Stimulated activated naive B cell treated with anti-CD40 and anti-IgM and Interleukin-4, amounts not matched to agents 10 μg/mL and 1 μg/mL and 100 μg/mL, for 72 hours (primary cell): ENCODE measurements at regions not wholly inside any gene's neighbourhood (a gene's known extent, or its start where the extent isn't known, plus 50 kb on each side); places are given as distances from the start of the nearest gene placed in this dataset.
"Not testable (repeated sequence)": the region's sequence is repeated elsewhere in the genome, so short reads cannot be mapped to it uniquely, and the experiment has no call there.

Source experiments
- ATAC-seq, 2 donors: fragments of 150-1000 bp; cut with Tn5 transposase; replicated peaks; 2 replicates each; pipeline ENCODE4 v1.10.0; 2021; ENCODE audit warnings: moderate library complexity in 1 of 2
- DNase-seq: peaks from one replicate; pipeline ENCODE4 v3.0.0; 2021
- H3K27ac Mint-ChIP-seq: one replicate; pipeline ENCODE4 v1.8.0; 2022; ENCODE audit warnings: mild to moderate bottlenecking, mixed read lengths
- H3K27me3 Mint-ChIP-seq, 2 donors: one replicate each; pipeline ENCODE4 v1.8.0; 2022; ENCODE audit warnings: mixed read lengths in 2 of 2
- H3K36me3 Mint-ChIP-seq, 2 donors: one replicate each; pipeline ENCODE4 v1.8.0; 2022; ENCODE audit warnings: mixed read lengths in 2 of 2, mild to moderate bottlenecking in 1 of 2
- H3K4me1 Mint-ChIP-seq, 2 donors: one replicate each; pipeline ENCODE4 v1.8.0; 2022; ENCODE audit warnings: mixed read lengths in 2 of 2, mild to moderate bottlenecking in 1 of 2
- H3K4me3 Mint-ChIP-seq, 2 donors: one replicate each; pipeline ENCODE4 v1.8.0; 2022; ENCODE audit warnings: mild to moderate bottlenecking in 2 of 2, mixed read lengths in 2 of 2, moderate library complexity in 1 of 2
- H3K9me3 Mint-ChIP-seq, 2 donors: one replicate each; pipeline ENCODE4 v1.8.0; 2022; ENCODE audit warnings: mixed read lengths in 2 of 2, mild to moderate bottlenecking in 1 of 2

- not testable (repeated sequence) for H3K9me3 Mint-ChIP-seq, H3K36me3 Mint-ChIP-seq, DNase-seq, H3K27me3 Mint-ChIP-seq
- peaks cover 0 to 12% of the 10 kb centered on the region in 2 donors for H3K4me1 Mint-ChIP-seq
- H3K4me3 Mint-ChIP-seq = peak overlapping the region in 1 of 2 donors; percentile 30
- ATAC-seq = peak; percentile 72 to 78
- H3K27ac Mint-ChIP-seq = peak overlapping the region; percentile 67
Observed at GRCh38 chr14:105896961-105897724, 370.8 kb downstream of the TMEM121 start.

- Mint-ChIP-seq H3K4me3 (peak overlapping the region; percentile 74 to 80), H3K27ac (peak overlapping the region; percentile 69), H3K4me1 (peaks cover 0 to 12% of the 10 kb centered on the region in 2 donors), H3K27me3 (no peaks in the 10 kb centered on the region), H3K36me3 (no peaks in the 10 kb centered on the region), H3K9me3 (no peaks in the 10 kb centered on the region)
- ATAC-seq (no peak), DNase-seq (no peak)
Observed at GRCh38 chr14:105897725-105898113, 371.3 kb downstream of the TMEM121 start.

GRCh38 chr14:105898482-105899010 is 372.2 kb downstream of the TMEM121 start:
- DNase-seq = no peak
- Mint-ChIP-seq H3K9me3 (no peaks in the 10 kb centered on the region), H3K4me3 (peak overlapping the region; percentile 74 to 80), H3K4me1 (peaks cover 0 to 12% of the 10 kb centered on the region in 2 donors), H3K27me3 (no peaks in the 10 kb centered on the region), H3K27ac (peak overlapping the region; percentile 69), H3K36me3 (no peaks in the 10 kb centered on the region)
- ATAC-seq = no peak

- no peaks in the 10 kb centered on the region for H3K9me3 Mint-ChIP-seq
- H3K27me3 Mint-ChIP-seq = no peaks in the 10 kb centered on the region
- H3K36me3 Mint-ChIP-seq = no peaks in the 10 kb centered on the region
- ATAC-seq (no peak), DNase-seq (no peak)
- H3K4me1 Mint-ChIP-seq = peaks cover 0 to 12% of the 10 kb centered on the region in 2 donors
- peak overlapping the region; percentile 69 for H3K27ac Mint-ChIP-seq
- peak overlapping the region; percentile 74 to 80 for H3K4me3 Mint-ChIP-seq
Observed at GRCh38 chr14:105899071-105899641, 372.8 kb downstream of the TMEM121 start.

GRCh38 chr14:105899657-105900397 is 373.4 kb downstream of the TMEM121 start:
- Mint-ChIP-seq H3K27ac (peak overlapping the region; percentile 42), H3K36me3 (no peaks in the 10 kb centered on the region), H3K27me3 (no peaks in the 10 kb centered on the region), H3K4me1 (peaks cover 0 to 12% of the 10 kb centered on the region in 2 donors), H3K4me3 (peak overlapping the region; percentile 32 to 64), H3K9me3 (no peaks in the 10 kb centered on the region)
- DNase-seq (no peak), ATAC-seq (no peak)

GRCh38 chr14:105900398-105901160 is 374.2 kb downstream of the TMEM121 start:
- Mint-ChIP-seq H3K36me3 (peaks cover 0 to under 1% of the 10 kb centered on the region in 2 donors), H3K27me3 (no peaks in the 10 kb centered on the region), H3K9me3 (no peaks in the 10 kb centered on the region), H3K27ac (peak overlapping the region; percentile 25), H3K4me3 (peak overlapping the region; percentile 64 to 73), H3K4me1 (peaks cover 0 to 12% of the 10 kb centered on the region in 2 donors)
- ATAC-seq = peak; percentile 11 to 17
- no peak for DNase-seq

GRCh38 chr14:105901226-105901625 is 374.8 kb downstream of the TMEM121 start:
- peaks cover 3 to 7% of the 10 kb centered on the region in 2 donors for H3K36me3 Mint-ChIP-seq
- H3K27me3 Mint-ChIP-seq = no peaks in the 10 kb centered on the region
- no peaks in the 10 kb centered on the region for H3K9me3 Mint-ChIP-seq
- peak overlapping the region; percentile 64 to 73 for H3K4me3 Mint-ChIP-seq
- no peak for ATAC-seq
- peaks cover 0 to 12% of the 10 kb centered on the region in 2 donors for H3K4me1 Mint-ChIP-seq
- H3K27ac Mint-ChIP-seq = no peak overlapping the region
- DNase-seq = no peak

- peak overlapping the region; percentile 9 for H3K27ac Mint-ChIP-seq
- H3K9me3 Mint-ChIP-seq = no peaks in the 10 kb centered on the region
- H3K36me3 Mint-ChIP-seq = peaks cover 10 to 15% of the 10 kb centered on the region in 2 donors
- DNase-seq = no peak
- peak overlapping the region in 1 of 2 donors; percentile 21 for H3K4me3 Mint-ChIP-seq
- H3K4me1 Mint-ChIP-seq = peaks cover 0 to 13% of the 10 kb centered on the region in 2 donors
- no peak for ATAC-seq
- no peaks in the 10 kb centered on the region for H3K27me3 Mint-ChIP-seq
Observed at GRCh38 chr14:105902131-105902898, 375.9 kb downstream of the TMEM121 start.

GRCh38 chr14:105902899-105903165 is 376.4 kb downstream of the TMEM121 start:
- H3K27me3 Mint-ChIP-seq = not testable (repeated sequence)
- Mint-ChIP-seq H3K4me3 (peak overlapping the region in 1 of 2 donors; percentile 46), H3K36me3 (peaks cover 10 to 15% of the 10 kb centered on the region in 2 donors)

GRCh38 chr14:105903971-105904370 is 377.6 kb downstream of the TMEM121 start:
- DNase-seq = no peak
- no peaks in the 10 kb centered on the region for H3K27me3 Mint-ChIP-seq
- ATAC-seq = no peak
- H3K27ac Mint-ChIP-seq = peak overlapping the region; percentile 9
- H3K36me3 Mint-ChIP-seq = peaks cover 10 to 15% of the 10 kb centered on the region in 2 donors
- peaks cover 5 to 25% of the 10 kb centered on the region in 2 donors for H3K4me1 Mint-ChIP-seq
- H3K9me3 Mint-ChIP-seq = no peaks in the 10 kb centered on the region
- peak overlapping the region in 1 of 2 donors; percentile 32 for H3K4me3 Mint-ChIP-seq

More at GRCh38 chr14:105902899-105903165, 376.4 kb downstream of the TMEM121 start:
- peaks cover under 1 to 19% of the 10 kb centered on the region in 2 donors for H3K4me1 Mint-ChIP-seq
- ATAC-seq, DNase-seq, H3K9me3 Mint-ChIP-seq: not testable (repeated sequence)
- H3K27ac Mint-ChIP-seq = peak overlapping the region; percentile 20

GRCh38 chr14:105904379-105904778 is 378.0 kb downstream of the TMEM121 start:
- H3K27ac Mint-ChIP-seq = peak overlapping the region; percentile 25

GRCh38 chr14:105905456-105905855 is 379.1 kb downstream of the TMEM121 start:
- Mint-ChIP-seq H3K4me1 (peaks cover 5 to 27% of the 10 kb centered on the region in 2 donors), H3K4me3 (peak overlapping the region; percentile 44 to 50), H3K36me3 (peaks cover 10 to 15% of the 10 kb centered on the region in 2 donors), H3K9me3 (no peaks in the 10 kb centered on the region), H3K27me3 (no peaks in the 10 kb centered on the region), H3K27ac (no peak overlapping the region)
- ATAC-seq = no peak
- DNase-seq = no peak

More at GRCh38 chr14:105904379-105904778, 378.0 kb downstream of the TMEM121 start:
- peak overlapping the region; percentile 48 to 50 for H3K4me3 Mint-ChIP-seq
- DNase-seq (no peak), ATAC-seq (no peak)
- H3K9me3 Mint-ChIP-seq = no peaks in the 10 kb centered on the region
- H3K36me3 Mint-ChIP-seq = peaks cover 10 to 15% of the 10 kb centered on the region in 2 donors
- H3K27me3 Mint-ChIP-seq = no peaks in the 10 kb centered on the region
- peaks cover 5 to 26% of the 10 kb centered on the region in 2 donors for H3K4me1 Mint-ChIP-seq

GRCh38 chr14:105907276-105907675 is 380.9 kb downstream of the TMEM121 start:
- no peaks in the 10 kb centered on the region for H3K9me3 Mint-ChIP-seq
- no peak for DNase-seq
- peak overlapping the region; percentile 76 to 79 for H3K4me3 Mint-ChIP-seq
- no peaks in the 10 kb centered on the region for H3K27me3 Mint-ChIP-seq
- peaks cover 5 to 20% of the 10 kb centered on the region in 2 donors for H3K4me1 Mint-ChIP-seq
- H3K36me3 Mint-ChIP-seq = peaks cover 10 to 15% of the 10 kb centered on the region in 2 donors
- no peak for ATAC-seq
- H3K27ac Mint-ChIP-seq = peak overlapping the region; percentile 69
